Erythroblast (primary cell): ENCODE measurements at regions not wholly inside any gene's neighbourhood (a gene's known extent, or its start where the extent isn't known, plus 50 kb on each side); places are given as distances from the start of the nearest gene placed in this dataset.

Experiments
- DNase-seq, 2 experiments: peaks; one replicate each; lab custom pipeline; 2025; lab: John Stamatoyannopoulos, UW
- GATA1 ChIP-seq: IDR thresholded peaks from 2 replicates; pipeline ENCODE4 v1.6.1; 2011; ENCODE audit warnings: low read depth, mild to moderate bottlenecking, control low read depth, low read length, moderate library complexity
- POLR2A ChIP-seq: IDR thresholded peaks from 2 replicates; pipeline ENCODE4 v1.6.1; 2011; ENCODE audit warnings: mild to moderate bottlenecking, low read length

DNA sequence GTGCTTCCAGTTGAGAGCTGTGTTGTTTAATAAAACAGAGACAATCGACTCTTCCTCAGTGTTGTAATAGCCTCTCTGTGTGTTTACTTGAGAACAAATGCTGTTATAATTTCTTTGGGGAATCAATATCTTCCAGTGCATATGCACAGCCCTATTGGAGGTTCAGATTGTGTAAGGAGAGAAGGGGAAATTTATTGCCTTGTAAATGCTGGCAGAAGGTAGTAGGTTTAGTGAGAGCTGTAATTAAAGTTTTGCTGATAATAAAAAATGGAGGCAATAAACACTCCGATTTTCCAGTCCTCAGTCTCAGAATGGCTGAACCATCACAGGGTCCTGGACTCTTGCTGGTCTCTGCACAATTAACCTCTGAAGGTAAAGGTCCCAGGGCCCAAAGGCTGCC is 128.3 kb downstream of the C5orf15 start:
- TF ChIP-seq POLR2A (no peak), GATA1 (no peak)
- DNase-seq = no peak

DNA sequence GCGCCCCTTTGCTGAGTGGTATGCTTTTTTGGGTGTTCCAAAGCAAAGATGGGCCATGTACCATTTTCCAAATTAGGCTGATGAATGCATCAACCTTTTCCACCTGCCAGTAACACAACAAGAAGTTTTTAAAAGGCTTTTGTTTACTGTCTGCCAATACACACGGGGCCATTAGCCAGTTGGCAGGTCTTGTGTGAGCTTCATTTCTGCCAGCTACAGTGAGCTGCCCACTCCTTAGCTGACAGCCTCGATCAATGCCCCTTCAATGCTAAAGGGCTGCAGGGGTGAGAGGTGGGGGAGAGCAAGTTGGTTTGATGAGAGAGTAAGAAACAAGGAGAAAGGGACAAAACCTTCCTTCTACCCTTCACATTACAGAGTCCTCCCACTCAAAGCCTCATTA is 128.7 kb downstream of the C5orf15 start:
- TF ChIP-seq GATA1 (no peak), POLR2A (no peak)
- DNase-seq = no peak

DNA sequence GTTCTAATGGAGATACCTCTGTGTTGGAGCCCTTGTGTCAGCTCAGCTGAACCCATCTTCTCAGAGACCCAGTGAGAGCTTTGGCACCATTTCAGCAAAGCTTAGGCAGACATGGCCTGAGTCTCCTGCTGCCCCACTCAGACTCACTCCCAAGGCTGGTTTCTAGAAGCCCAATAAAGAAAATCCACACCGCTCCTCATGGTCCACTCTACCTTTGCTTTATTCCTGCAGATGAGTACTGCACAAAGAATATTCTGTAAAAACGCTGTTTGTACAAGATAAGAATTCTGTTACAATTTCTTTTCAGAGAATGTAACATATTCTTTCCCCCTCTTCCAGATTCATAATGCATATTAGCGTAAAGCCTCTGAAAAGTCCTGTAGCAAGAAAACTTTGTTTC is 129.3 kb downstream of the C5orf15 start:
- no peak for DNase-seq
- TF ChIP-seq GATA1 = no peak
- TF ChIP-seq POLR2A = no peak

DNA sequence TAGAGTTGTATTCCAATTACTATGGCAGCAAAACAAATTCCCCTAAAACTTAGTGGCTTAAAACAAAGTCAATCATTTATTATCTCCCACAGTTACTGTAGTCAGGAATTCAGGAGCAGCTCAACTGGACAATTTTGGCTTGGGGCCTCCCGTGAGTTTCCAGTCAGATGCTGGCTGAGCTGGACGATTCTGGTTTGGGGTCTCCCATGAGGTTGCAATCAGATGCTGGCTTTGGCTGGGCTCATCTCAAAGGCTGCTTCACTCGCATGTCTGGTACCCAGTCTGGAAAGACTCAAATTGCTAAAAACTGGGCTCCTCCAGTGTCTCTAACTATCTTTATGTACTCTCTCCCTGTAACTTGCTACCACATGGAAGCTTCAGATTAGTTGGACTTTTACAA is 130.1 kb downstream of the C5orf15 start:
- DNase-seq = no peak
- TF ChIP-seq GATA1 = no peak
- no peak for TF ChIP-seq POLR2A

DNA sequence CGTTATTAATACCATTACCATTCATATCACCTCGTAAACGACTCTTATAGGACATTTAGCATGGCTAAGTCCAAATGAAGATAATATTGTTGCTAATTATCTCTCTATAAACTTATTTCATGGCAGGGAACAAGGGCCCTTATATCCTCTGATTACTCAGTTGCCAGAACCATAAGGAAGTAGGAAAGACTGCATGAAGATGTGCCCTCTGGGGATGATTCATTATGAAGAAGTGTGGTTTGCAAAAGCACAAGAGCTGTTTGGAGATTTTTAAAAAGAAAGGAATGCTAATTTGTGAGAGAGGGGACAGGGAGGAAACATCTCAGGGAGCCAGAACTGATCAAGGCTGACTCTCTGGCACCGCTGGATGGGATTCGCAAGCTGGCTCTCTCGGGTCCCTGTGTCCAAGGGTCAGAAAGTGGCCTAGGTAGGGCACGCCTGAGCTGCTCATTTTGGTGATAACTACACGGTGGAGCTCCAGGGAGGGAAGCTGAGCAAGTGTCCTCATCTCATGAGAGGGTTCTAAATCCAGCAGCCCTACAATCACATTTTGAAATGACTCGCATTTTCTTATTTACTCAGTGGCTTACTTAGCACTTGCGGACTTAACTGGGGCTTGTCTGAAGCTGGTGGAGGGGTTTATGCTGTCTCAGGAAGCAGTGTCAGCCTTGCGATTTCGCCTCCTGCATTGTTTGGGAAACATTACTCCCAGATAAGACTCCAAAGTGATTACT is 136.8 kb downstream of the C5orf15 start:
- DNase-seq = no peak

GRCh38 chr5:133830911-133831310 is 137.5 kb downstream of the C5orf15 start:
- no peak for DNase-seq
- TF ChIP-seq GATA1 (no peak), POLR2A (no peak)

More for the DNA sequence above, 136.8 kb downstream of the C5orf15 start:
- TF ChIP-seq POLR2A = no peak
- no peak for TF ChIP-seq GATA1

- TF ChIP-seq GATA1 = no peak
- no peak for TF ChIP-seq POLR2A
- no peak for DNase-seq
These were observed 138.1 kb downstream of the C5orf15 start for GRCh38 chr5:133830281-133830680.

GRCh38 chr5:133829786-133830185 is 138.6 kb downstream of the C5orf15 start:
- TF ChIP-seq POLR2A = no peak
- no peak for TF ChIP-seq GATA1

GRCh38 chr5:133828722-133829121 is 139.7 kb downstream of the C5orf15 start:
- DNase-seq = no peak
- TF ChIP-seq GATA1 (no peak), POLR2A (no peak)

More at GRCh38 chr5:133829786-133830185, 138.6 kb downstream of the C5orf15 start:
- no peak for DNase-seq

- TF ChIP-seq POLR2A (no peak), GATA1 (no peak)
- no peak for DNase-seq
These were observed 140.6 kb downstream of the C5orf15 start for GRCh38 chr5:133827830-133828229.

- TF ChIP-seq GATA1 = no peak
- TF ChIP-seq POLR2A = no peak
- no peak for DNase-seq
These were observed 141.4 kb downstream of the C5orf15 start for GRCh38 chr5:133827011-133827410.

DNA sequence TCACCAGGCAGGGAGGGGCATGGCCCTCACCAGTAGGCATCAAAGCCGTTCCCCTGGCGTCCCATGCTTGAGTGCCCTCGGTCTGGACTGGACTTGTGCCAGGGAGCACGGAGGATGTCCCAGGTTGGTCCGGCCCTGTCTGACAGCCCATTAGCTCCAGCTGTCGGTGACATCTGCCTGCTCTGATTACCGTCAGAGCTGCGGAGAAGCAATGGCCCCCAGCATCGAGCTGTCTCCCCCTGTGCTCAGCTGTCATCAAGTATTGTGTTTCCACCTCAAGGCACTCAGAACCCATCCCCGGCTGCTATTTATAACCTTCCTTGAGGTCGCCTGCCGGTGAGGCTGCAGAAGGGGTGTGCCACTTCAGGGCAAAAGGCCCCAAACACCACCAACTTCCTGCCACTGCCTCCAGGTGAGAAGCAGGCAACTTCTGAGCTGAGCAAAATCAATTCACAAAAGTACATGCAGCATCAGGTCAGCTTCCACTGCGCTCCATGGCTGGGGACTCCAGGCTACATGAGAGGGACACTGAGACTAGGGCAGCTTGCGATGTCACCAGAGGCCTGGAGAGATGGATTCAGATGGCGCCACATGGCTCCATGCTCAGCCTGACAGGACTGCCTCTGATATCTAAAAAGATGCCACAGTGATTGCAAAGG is 142.7 kb downstream of the C5orf15 start:
- no peak for TF ChIP-seq GATA1
- no peak for TF ChIP-seq POLR2A
- DNase-seq = no peak

DNA sequence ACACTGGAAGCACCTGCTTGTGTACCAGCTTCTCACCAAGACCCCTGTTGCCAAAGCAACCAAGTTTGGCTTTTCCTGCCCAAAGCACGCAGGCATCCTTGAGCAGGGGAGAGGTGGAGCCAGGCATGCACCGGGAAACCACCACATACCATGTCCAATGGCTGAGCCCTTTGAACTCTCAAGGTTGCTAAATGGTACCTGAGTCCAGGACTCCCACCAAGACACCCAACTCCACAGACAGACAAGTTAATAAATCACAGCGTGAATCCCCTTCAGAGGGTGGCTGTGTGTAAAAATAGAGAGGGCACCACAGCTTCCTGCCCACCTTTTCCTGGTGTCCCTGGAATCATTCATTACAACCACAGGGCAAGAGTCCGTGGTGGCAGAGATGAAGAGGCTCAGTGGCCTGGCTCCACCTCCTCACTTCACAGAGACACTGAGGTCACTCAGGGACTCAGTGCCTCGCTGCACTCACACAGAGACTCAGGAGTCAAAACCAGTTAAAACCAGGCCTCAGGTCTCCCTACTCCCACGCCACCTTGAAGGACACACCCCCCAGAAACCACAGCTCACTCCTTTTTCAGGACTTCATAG is 143.7 kb downstream of the C5orf15 start:
- no peak for DNase-seq
- TF ChIP-seq POLR2A = no peak
- no peak for TF ChIP-seq GATA1

DNA sequence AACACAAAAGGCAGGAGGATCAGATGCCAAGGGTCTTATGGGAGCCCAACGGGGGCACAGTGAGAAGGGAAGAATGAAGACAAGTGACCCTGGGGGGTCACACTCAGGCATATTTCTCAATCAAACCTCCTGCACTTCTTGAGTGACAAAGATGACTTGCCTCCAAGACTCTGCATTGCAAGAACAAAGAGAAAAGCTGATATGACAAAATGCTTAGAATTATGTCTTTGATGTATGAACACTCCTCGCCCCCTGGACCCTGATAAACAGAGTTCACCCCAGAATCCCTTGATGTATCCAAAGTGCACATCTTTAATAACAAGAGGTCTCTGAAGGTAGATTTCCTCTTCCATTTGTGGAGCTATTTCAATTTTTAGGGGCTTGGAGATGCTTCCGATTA is 146.5 kb downstream of the C5orf15 start:
- DNase-seq = no peak
- TF ChIP-seq GATA1 (no peak), POLR2A (no peak)
